NCI-H345 (cell line): ENCODE measurements at regions not wholly inside any gene's neighbourhood (a gene's known extent, or its start where the extent isn't known, plus 50 kb on each side); places are given as distances from the start of the nearest gene placed in this dataset.

ENCODE experiments used
- DNase-seq: peaks from one replicate; lab custom pipeline; 2025; lab: John Stamatoyannopoulos, UW

DNA sequence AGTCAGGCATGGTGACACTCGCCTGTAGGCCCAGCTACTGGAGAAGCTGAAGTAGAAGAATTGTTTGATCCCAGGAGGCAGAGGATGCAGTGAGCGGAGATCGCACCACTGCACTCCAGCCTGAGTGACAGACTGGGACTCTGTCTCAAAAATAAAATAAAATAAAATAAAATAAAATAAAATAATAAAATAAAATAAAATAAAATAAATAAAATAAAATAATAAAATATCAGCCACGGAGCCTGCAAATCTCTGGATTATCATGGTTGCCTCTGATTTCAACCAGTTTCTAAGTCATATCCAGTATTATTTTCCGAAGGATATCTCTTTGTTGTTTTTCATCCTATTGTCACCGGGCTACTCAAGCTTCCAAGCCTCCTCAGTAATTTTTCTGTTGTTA lies 51.7 kb upstream of the FZD8 start:
- DNase-seq, result no peak
